GM18505 (cell line): ENCODE measurements at regions not wholly inside any gene's neighbourhood (a gene's known extent, or its start where the extent isn't known, plus 50 kb on each side); places are given as distances from the start of the nearest gene placed in this dataset.
"Not testable (repeated sequence)": the region's sequence is repeated elsewhere in the genome, so short reads cannot be mapped to it uniquely, and the experiment has no call there.

Experiments
- ATAC-seq: cut with Tn5 transposase; IDR thresholded peaks from one replicate; pipeline ENCODE4 v1.9.1; 2021; ENCODE audit not compliant: unreplicated experiment
- POLR2A ChIP-seq: IDR thresholded peaks from 4 replicates; pipeline ENCODE4 v1.6.1; 2011; ENCODE audit warnings: borderline replicate concordance; ENCODE audit not compliant: insufficient read depth, insufficient read length; ENCODE audit errors: extremely low read depth

- TF ChIP-seq POLR2A: no peak
- ATAC-seq: no peak
These were observed 597.2 kb upstream of the GNPDA2 start for GRCh38 chr4:45323453-45324058.

- ATAC-seq: no peak
- no peak for TF ChIP-seq POLR2A
These were observed 591.4 kb upstream of the GNPDA2 start for GRCh38 chr4:45317739-45318138.

GRCh38 chr4:45317276-45317675 lies 590.9 kb upstream of the GNPDA2 start:
- ATAC-seq: no peak
- TF ChIP-seq POLR2A: no peak

- ATAC-seq: no peak
- no peak for TF ChIP-seq POLR2A
These were observed 589.9 kb upstream of the GNPDA2 start for GRCh38 chr4:45316257-45316656.

GRCh38 chr4:45302828-45303227 lies 576.5 kb upstream of the GNPDA2 start:
- ATAC-seq: no peak
- TF ChIP-seq POLR2A: no peak

- ATAC-seq: no peak
- TF ChIP-seq POLR2A: no peak
These were observed 568.1 kb upstream of the GNPDA2 start for GRCh38 chr4:45294464-45294863.

GRCh38 chr4:45293335-45293734 lies 567.0 kb upstream of the GNPDA2 start:
- TF ChIP-seq POLR2A: no peak

GRCh38 chr4:45292844-45293243 lies 566.5 kb upstream of the GNPDA2 start:
- TF ChIP-seq POLR2A: no peak

More at GRCh38 chr4:45293335-45293734, 567.0 kb upstream of the GNPDA2 start:
- ATAC-seq: no peak

GRCh38 chr4:45284400-45285085 lies 558.2 kb upstream of the GNPDA2 start:
- TF ChIP-seq POLR2A: no peak
- ATAC-seq: no peak

More at GRCh38 chr4:45292844-45293243, 566.5 kb upstream of the GNPDA2 start:
- no peak for ATAC-seq

- no peak for TF ChIP-seq POLR2A
- ATAC-seq: no peak
These were observed 557.0 kb upstream of the GNPDA2 start for GRCh38 chr4:45283352-45283751.

GRCh38 chr4:45280121-45280520 lies 553.8 kb upstream of the GNPDA2 start:
- ATAC-seq: no peak
- TF ChIP-seq POLR2A: no peak

GRCh38 chr4:45275862-45276261 lies 549.5 kb upstream of the GNPDA2 start:
- no peak for ATAC-seq
- no peak for TF ChIP-seq POLR2A

- not testable (repeated sequence) for ATAC-seq
These were observed 521.8 kb upstream of the GNPDA2 start for GRCh38 chr4:45248106-45248505.

GRCh38 chr4:45241976-45242375 lies 515.6 kb upstream of the GNPDA2 start:
- no peak for ATAC-seq

More at GRCh38 chr4:45241976-45242375, 515.6 kb upstream of the GNPDA2 start:
- no peak for TF ChIP-seq POLR2A
